WI38 (cell line): ENCODE measurements at regions not wholly inside any gene's neighbourhood (a gene's known extent, or its start where the extent isn't known, plus 50 kb on each side); places are given as distances from the start of the nearest gene placed in this dataset.

Experiments used
- H3K4me3 ChIP-seq: 2 replicates; pipeline ENCODE4 v1.5.1; 2011; ENCODE audit warnings: low read depth, mild to moderate bottlenecking, control low read depth, low read length
- TF ChIP-seq, protein P1 (sequence below): IDR thresholded peaks from 2 replicates; pipeline ENCODE4 v1.5.1; 2012; ENCODE audit warnings: low read depth, mild to moderate bottlenecking, control low read depth, low read length

DNA sequence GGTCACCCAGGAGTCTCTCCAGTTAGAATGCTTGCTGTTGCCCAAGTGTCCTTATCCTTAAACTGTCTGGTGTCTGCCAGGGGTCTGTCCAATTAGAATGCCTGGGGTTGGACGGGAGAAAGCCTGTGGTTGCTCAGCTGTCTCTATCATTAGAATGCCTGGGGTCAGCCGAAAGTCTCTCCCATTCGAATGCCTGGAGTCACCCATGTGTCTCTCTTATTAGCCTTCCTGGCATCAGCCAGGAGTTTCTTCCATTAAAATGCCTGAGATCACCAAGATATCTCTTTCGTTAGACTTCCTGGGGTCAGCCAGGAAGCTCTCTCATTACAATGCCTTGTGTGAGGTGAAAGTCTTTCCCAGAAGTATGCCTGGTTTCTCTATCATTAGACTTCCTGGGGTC lies 1521.0 kb downstream of the UQCRFS1 start:
- TF ChIP-seq, protein P1, sequence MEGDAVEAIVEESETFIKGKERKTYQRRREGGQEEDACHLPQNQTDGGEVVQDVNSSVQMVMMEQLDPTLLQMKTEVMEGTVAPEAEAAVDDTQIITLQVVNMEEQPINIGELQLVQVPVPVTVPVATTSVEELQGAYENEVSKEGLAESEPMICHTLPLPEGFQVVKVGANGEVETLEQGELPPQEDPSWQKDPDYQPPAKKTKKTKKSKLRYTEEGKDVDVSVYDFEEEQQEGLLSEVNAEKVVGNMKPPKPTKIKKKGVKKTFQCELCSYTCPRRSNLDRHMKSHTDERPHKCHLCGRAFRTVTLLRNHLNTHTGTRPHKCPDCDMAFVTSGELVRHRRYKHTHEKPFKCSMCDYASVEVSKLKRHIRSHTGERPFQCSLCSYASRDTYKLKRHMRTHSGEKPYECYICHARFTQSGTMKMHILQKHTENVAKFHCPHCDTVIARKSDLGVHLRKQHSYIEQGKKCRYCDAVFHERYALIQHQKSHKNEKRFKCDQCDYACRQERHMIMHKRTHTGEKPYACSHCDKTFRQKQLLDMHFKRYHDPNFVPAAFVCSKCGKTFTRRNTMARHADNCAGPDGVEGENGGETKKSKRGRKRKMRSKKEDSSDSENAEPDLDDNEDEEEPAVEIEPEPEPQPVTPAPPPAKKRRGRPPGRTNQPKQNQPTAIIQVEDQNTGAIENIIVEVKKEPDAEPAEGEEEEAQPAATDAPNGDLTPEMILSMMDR, result no peak
- H3K4me3 ChIP-seq, result no peak overlapping the region

DNA sequence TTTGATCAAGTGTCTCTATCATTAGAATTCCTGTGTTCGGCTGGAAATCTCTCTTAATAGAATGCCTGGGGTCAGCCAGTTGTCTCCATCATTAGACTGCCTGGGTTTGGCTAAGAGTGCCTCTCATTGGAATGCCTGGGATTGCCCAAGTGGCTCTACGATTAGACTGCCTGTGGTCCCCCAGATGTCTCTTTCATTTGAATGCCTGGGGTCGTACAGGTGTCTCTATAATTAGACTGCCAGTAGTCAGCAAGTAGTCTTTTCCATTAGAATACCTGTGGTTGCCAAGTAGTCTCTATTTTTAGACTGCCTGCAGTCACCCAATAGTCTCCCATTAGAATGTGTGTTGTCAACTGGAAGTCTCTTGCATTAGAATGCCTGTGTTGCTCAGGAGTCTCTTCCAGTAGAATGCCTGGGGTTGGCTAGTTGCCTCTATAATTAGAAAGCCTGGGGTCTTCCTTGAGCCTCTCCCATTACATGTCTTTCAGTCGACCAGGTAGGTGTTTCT lies 1523.2 kb downstream of the UQCRFS1 start:
- TF ChIP-seq, protein P1, result no peak
- H3K4me3 ChIP-seq, result no peak overlapping the region

DNA sequence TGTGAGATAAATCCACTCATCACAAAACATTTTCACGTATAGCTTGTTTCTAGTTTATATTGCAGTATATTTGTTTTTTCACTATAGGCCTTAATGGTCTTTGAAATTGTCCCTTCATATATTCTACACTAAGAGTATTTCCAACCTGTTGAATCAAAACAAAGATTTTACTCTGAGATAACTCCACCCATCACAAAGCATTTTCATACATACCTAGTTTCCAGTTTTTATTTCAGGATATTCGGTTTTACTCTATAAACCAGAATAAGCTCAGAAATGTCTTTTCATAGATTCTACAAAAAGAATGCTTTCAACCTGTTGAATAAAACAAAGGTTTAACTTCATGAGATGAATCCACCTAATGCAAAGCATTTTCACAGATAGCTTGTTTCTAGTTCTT lies 1528.7 kb downstream of the UQCRFS1 start:
- H3K4me3 ChIP-seq, result no peak overlapping the region
- TF ChIP-seq, protein P1, result no peak

DNA sequence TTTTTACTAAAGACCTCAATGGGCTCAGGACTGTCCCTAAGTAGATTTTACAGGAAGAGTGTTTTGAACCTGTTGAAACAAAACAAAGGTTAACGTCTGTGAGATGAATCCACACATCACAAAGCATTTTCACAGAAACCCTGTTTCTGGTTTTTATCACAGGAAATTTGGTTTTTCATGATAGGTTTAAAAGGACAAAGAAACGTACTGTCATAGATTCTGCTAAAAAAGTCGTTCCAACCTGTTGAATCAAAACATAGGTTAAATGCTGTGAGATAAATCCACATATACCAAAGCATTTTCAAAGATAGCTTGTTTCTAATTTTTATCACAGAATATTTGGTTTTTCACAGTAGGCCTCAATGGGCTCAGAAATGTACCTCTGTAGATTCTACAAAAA lies 1531.0 kb downstream of the UQCRFS1 start:
- no peak overlapping the region for H3K4me3 ChIP-seq
- TF ChIP-seq, protein P1, result no peak

DNA sequence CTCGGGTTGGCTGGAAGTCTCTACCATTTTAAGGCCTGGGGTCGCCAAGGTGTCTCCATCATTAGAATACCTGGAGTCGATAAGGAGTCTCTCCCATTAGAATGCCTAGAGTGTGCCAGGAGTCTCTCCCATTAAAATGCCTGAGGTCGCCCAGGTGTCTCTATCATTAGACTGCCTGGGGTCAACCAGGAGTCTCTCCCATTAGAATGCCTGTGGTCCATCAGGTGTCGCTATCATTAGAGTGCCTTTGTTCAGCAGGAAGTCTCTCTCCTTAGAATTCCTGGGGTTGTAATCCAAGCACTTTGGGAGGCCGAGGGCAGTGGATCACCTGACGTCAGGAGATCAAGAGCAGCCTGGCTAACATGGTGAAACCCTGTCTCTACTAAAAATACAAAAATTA lies 1533.0 kb downstream of the UQCRFS1 start:
- no peak overlapping the region for H3K4me3 ChIP-seq
- TF ChIP-seq, protein P1, result no peak

DNA sequence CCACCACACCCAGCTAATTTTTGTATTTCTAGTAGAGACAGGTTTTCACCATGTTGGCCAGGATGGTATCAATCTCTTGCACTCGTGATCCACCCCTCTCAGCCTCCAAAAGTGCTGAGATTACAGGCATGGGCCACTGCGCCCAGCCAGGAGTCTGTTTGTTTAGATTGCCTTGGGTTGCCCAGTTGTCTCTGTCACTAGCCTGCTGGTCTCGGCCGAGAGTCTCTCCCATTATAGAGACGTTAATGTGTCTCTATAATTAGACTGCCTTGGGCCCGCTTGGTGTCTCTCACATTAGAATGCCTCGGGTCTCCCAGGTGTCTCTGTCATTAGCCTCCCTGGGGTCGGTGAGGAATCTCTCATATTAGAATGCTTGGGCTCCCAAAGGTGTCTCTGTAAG lies 1533.6 kb downstream of the UQCRFS1 start:
- H3K4me3 ChIP-seq, result no peak overlapping the region
- TF ChIP-seq, protein P1, result no peak

DNA sequence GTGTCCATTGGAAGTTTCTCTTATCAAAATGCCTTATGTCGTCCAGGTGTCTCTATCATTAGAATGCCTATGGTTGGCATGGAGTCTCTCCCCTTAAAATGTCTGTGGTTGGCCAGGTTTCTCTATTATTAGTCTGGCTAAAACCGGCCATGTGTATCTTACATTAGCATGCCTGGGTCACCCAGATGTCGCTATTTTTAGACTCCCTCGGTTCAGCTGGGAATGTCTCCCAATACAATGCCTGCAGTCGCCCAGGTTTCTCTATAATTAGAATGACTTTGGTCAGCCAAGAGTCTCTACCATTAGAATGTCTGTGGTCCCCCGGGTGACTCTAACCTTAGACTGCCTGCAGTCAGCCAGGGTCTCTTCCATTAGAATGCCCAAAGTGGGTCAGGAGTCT lies 1536.1 kb downstream of the UQCRFS1 start:
- TF ChIP-seq, protein P1, result no peak
- no peak overlapping the region for H3K4me3 ChIP-seq
